Natural killer cell treated with Interleukin-12 subunit alpha and Interleukin-12 subunit beta and Interleukin-15 and Interleukin-18, amount 100 ng/mL, for 72 hours (primary cell): ENCODE measurements at regions not wholly inside any gene's neighbourhood (a gene's known extent, or its start where the extent isn't known, plus 50 kb on each side); places are given as distances from the start of the nearest gene placed in this dataset.

Experiments used
- ATAC-seq, 2 donors: fragments of 150-1000 bp; cut with Tn5 transposase in 1 of 2; sonication (Bioruptor Pico), chemical (Tn5 transposase) in 1 of 2; 2 replicates each; pipeline ENCODE4 v1.10.0; 2021
- DNase-seq: peaks from one replicate; pipeline ENCODE4 v3.0.0; 2022; ENCODE audit warnings: low spot score
- H3K27ac Mint-ChIP-seq, 2 donors: 1 replicate in 1 of 2; 2 replicates in 1 of 2; pipeline ENCODE4 v1.8.0; 2022; ENCODE audit warnings: mixed read lengths in 2 of 2, mild to moderate bottlenecking in 1 of 2, moderate library complexity in 1 of 2
- H3K27me3 Mint-ChIP-seq, 2 donors: 1 replicate in 1 of 2; 2 replicates in 1 of 2; pipeline ENCODE4 v1.8.0; 2022; ENCODE audit warnings: mixed read lengths in 2 of 2
- H3K36me3 Mint-ChIP-seq: one replicate; pipeline ENCODE4 v1.8.0; 2022; ENCODE audit warnings: mixed read lengths
- H3K4me1 Mint-ChIP-seq, 2 donors: 1 replicate in 1 of 2; 2 replicates in 1 of 2; pipeline ENCODE4 v1.8.0; 2022; ENCODE audit warnings: low read depth in 2 of 2, mixed read lengths in 2 of 2, mild to moderate bottlenecking in 1 of 2
- H3K4me3 Mint-ChIP-seq: one replicate; pipeline ENCODE4 v1.8.0; 2022; ENCODE audit warnings: mixed read lengths
- H3K9me3 Mint-ChIP-seq: 2 replicates; pipeline ENCODE4 v1.8.0; 2022; ENCODE audit warnings: mixed read lengths

DNA sequence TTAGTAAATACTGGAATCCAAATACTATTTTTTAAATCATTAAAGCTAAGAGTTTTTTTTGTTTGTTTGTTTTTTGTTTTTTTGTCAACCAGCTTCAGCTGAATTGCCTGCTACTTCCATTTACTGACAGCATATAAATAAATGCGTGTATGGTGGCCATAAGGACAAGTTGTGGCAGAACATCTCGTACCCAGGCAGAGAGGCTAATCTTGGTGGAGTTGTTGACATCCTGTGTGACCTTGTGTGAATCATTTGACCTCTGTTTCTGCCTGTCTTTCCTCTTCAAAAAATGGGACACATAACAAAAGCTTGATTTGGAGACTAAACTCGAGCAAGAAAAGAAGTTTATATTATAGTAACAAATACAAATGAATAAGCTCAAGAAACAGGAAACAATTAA, 734.2 kb downstream of the MCTP2 start:
- ATAC-seq, result no peak
- DNase-seq, result no peak
- no peaks in the 10 kb centered on the region for H3K36me3 Mint-ChIP-seq
- no peak overlapping the region for H3K4me3 Mint-ChIP-seq
- H3K27me3 Mint-ChIP-seq, result peaks cover 2 to 7% of the 10 kb centered on the region in 2 donors
- H3K4me1 Mint-ChIP-seq, result no peaks in the 10 kb centered on the region
- H3K9me3 Mint-ChIP-seq, result no peaks in the 10 kb centered on the region
- H3K27ac Mint-ChIP-seq, result no peak overlapping the region

DNA sequence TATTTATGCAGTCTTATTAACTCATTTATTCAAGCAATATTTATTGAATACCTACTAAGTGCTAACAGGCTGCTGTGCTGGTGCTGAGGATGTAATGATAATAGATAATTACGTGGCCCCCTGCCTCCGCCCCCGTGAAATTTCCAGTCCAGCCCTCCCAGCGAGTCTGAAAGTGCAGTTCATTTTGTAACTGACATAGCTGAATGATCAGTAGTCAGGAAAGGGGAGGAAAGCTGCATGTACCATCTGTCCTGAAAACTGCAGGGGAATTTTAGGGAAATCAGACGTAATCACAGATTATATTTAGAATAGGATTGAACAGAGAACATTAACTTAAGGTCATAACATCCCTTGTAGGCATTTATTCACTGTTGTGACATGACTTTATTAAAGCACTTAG, 736.8 kb downstream of the MCTP2 start:
- no peaks in the 10 kb centered on the region for H3K9me3 Mint-ChIP-seq
- H3K4me1 Mint-ChIP-seq, result no peaks in the 10 kb centered on the region
- H3K36me3 Mint-ChIP-seq, result no peaks in the 10 kb centered on the region

DNA sequence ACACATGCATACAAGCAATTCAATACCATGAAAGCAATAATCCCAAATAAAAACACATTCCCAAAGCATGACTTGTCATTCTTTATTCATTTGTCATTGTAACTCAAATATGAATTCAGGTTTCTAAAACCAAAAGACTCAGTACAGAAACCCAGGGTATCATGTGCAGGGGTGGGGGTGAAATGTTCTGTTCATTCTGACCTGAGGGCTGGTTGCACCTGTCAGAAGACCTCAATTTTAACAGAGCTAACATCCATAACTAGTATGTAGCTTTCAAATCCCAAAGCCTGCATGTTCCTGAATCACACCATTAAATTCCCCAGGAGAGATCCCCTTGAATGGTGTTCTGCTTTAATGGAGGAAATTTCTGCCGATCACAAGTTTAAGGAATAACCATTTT, 738.7 kb downstream of the MCTP2 start:
- no peaks in the 10 kb centered on the region for H3K4me1 Mint-ChIP-seq
- ATAC-seq (no peak), DNase-seq (no peak)
- no peak overlapping the region for H3K4me3 Mint-ChIP-seq
- H3K36me3 Mint-ChIP-seq, result no peaks in the 10 kb centered on the region
- H3K27ac Mint-ChIP-seq, result no peak overlapping the region
- peaks cover 3 to 7% of the 10 kb centered on the region in 2 donors for H3K27me3 Mint-ChIP-seq
- H3K9me3 Mint-ChIP-seq, result no peaks in the 10 kb centered on the region

More for the DNA sequence above, 736.8 kb downstream of the MCTP2 start:
- H3K27ac Mint-ChIP-seq, result no peak overlapping the region
- no peak overlapping the region for H3K4me3 Mint-ChIP-seq
- DNase-seq (no peak), ATAC-seq (no peak)
- peaks cover 2 to 7% of the 10 kb centered on the region in 2 donors for H3K27me3 Mint-ChIP-seq

DNA sequence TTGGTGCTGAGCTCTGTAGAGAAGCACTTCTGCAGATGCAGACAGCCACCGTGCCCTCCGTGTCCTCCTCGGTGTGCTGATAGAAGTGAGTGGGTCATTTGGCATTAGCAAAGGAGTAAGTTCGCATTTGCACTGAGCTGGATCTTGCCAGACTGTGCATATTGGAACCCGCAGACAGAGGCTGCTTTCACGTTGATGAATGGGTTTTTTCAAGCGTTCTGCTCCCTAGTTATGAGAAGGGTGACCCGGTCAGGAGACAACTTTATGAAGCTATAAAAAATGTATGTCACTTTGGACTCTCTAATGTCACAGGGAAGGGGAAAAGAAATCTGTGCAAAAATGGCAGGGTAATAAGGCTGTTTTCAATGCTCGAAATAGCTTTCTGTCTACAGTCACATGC, 739.4 kb downstream of the MCTP2 start:
- Mint-ChIP-seq H3K27ac (no peak overlapping the region), H3K9me3 (no peaks in the 10 kb centered on the region), H3K4me3 (no peak overlapping the region), H3K4me1 (no peaks in the 10 kb centered on the region), H3K36me3 (no peaks in the 10 kb centered on the region), H3K27me3 (peaks cover 6 to 7% of the 10 kb centered on the region in 2 donors)
- ATAC-seq (no peak), DNase-seq (no peak)

DNA sequence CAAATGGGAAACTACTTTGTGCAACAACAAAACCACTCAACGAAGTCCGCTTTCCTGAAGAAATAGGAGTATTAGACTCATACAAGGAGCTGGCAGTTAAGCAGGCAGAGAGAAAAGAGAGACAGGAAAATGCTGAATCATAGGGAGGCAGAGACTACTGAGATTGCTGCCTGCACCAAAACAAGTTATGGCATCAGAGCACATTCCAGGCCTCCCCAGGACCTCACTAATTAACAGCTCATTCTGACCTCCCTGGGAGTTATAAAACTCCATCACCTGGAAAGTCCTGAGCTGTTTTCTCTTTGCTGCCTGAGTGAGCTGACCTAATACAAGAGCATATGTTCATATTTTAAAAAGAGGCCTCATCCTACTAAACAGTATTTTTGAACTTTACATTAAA, 741.0 kb downstream of the MCTP2 start:
- Mint-ChIP-seq H3K36me3 (no peaks in the 10 kb centered on the region), H3K4me1 (no peaks in the 10 kb centered on the region), H3K27me3 (peaks cover 0 to 3% of the 10 kb centered on the region in 2 donors), H3K27ac (no peak overlapping the region), H3K4me3 (no peak overlapping the region), H3K9me3 (no peaks in the 10 kb centered on the region)
- DNase-seq, result no peak
- ATAC-seq, result no peak

DNA sequence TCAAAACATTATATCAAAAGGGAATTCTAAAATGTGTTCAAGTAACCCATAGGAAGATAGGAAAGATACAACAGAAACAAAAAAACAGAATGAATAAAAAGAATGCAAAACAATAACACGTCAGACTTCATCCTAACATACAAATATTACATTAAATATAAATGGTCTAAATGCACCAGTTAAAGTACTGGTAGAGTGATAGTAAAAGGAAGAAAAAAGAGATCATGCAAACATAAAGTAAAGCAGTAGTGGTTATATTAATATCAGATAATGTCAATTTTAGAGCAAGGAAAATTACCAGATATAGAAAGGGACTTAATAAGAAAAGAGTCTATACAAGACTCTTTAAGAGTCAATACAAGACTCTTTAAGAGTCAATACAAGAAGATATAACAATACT, 755.7 kb downstream of the MCTP2 start:
- Mint-ChIP-seq H3K4me3 (no peak overlapping the region), H3K27ac (no peak overlapping the region), H3K36me3 (peaks cover 9% of the 10 kb centered on the region), H3K9me3 (peaks cover 6% of the 10 kb centered on the region), H3K4me1 (no peaks in the 10 kb centered on the region), H3K27me3 (peaks cover 1 to 22% of the 10 kb centered on the region in 2 donors)
- DNase-seq (no peak), ATAC-seq (no peak)

DNA sequence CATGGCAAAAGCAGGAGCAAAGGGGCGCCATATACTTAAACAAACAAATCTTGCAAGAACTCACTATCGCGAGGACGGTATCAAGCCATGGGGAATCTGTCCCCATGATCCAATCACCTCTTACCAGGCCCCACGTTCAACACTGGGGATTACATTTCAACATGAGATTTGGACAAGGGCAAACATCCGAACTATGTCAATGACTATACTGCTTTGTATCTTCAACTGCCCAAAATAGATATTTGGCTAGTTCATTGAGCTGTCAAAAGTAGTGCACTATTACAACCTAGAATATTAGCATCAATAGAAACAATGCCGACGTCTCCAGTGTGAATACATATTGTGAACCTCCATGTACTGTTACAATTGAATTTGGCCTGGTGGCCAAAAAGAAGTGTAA, 760.4 kb downstream of the MCTP2 start:
- Mint-ChIP-seq H3K36me3 (no peaks in the 10 kb centered on the region), H3K4me3 (no peak overlapping the region)

DNA sequence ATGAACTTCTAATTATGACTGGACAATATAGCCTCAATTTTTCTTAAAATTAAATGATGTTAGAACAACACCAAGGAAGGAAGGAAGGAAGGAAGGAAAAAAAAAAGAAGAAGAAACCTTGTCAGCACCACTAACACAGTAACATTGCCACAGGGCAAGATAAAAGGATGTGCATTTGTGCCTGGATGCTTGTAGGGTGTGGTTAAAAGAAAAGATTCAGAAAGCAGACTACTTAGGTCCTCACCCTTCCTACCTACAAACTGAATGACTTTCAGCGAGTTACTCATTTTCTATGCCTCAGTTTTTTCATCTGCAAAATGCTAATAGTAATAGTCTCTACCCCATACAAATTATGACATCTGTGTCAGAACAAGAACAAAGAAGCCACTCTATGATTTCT, 778.3 kb downstream of the MCTP2 start:
- no peak for ATAC-seq
- no peak overlapping the region for H3K27ac Mint-ChIP-seq
- H3K4me1 Mint-ChIP-seq, result no peaks in the 10 kb centered on the region
- DNase-seq, result no peak
- no peak overlapping the region for H3K4me3 Mint-ChIP-seq
- H3K9me3 Mint-ChIP-seq, result no peaks in the 10 kb centered on the region
- H3K27me3 Mint-ChIP-seq, result peaks cover 8 to 34% of the 10 kb centered on the region in 2 donors
- no peaks in the 10 kb centered on the region for H3K36me3 Mint-ChIP-seq

More for the DNA sequence above, 760.4 kb downstream of the MCTP2 start:
- peaks cover 0 to 22% of the 10 kb centered on the region in 2 donors for H3K27me3 Mint-ChIP-seq
- H3K4me1 Mint-ChIP-seq, result no peaks in the 10 kb centered on the region
- H3K27ac Mint-ChIP-seq, result no peak overlapping the region
- no peak for ATAC-seq
- H3K9me3 Mint-ChIP-seq, result peaks cover 3% of the 10 kb centered on the region
- no peak for DNase-seq

DNA sequence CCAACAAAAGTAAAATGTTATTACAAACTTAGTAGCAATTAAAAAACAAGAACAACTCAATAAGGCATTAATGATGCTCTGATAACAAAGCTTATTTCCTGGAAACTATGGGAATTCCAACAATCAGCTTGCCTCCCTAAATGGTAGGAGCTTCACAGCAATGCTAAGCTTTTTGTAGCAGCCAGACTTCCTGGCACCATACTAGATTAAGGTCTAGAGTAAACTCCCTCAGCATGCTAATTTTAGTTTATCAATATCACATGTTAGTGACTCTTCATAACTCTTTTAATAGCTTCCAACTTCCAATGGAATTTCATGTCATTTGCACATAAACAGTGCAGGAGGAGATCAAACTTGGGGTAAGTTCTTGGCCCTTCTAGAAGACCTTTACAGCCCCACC, 782.0 kb downstream of the MCTP2 start:
- Mint-ChIP-seq H3K9me3 (no peaks in the 10 kb centered on the region), H3K4me1 (no peaks in the 10 kb centered on the region), H3K4me3 (no peak overlapping the region)

DNA sequence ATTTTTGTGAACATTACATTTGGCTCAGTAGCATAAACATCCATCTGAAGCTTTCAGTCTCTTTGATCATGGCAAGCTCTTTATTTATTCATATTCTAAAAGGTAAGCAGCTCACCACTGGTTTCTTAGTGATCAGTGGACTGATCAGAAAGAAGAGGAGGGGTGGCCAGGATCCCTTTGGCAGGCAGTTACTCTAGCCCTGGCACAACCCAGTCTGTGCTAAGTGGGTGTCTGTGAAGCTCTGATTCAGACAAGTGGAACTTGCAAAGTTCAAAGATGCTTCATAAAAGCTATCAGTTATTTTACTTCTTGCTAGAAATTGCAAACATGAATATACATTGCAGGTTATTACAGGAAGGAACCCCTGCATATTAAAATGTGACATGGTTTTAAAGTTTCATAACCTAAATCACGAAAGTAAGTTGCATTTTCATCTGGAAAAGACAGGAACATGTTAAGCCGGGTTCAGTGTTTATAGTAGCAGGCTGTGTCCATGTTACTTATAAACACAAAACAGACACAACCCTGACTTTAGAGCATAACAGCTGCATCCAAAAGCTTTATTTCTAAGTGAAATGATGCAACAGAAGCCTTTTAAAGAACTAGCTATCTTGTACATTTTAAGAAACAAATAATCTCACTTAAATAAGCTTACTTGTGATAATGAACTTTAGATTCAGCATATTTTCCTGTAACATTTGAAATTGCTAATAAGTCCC, 785.3 kb downstream of the MCTP2 start:
- H3K4me1 Mint-ChIP-seq, result no peaks in the 10 kb centered on the region
- no peaks in the 10 kb centered on the region for H3K36me3 Mint-ChIP-seq
- DNase-seq, result no peak
- H3K27me3 Mint-ChIP-seq, result peaks cover 15 to 18% of the 10 kb centered on the region in 2 donors
- ATAC-seq, result no peak
- H3K4me3 Mint-ChIP-seq, result no peak overlapping the region
- no peak overlapping the region for H3K27ac Mint-ChIP-seq
- no peaks in the 10 kb centered on the region for H3K9me3 Mint-ChIP-seq

More for the DNA sequence above, 782.0 kb downstream of the MCTP2 start:
- peaks cover 11 to 38% of the 10 kb centered on the region in 2 donors for H3K27me3 Mint-ChIP-seq
- no peaks in the 10 kb centered on the region for H3K36me3 Mint-ChIP-seq
- DNase-seq (no peak), ATAC-seq (no peak)
- H3K27ac Mint-ChIP-seq, result no peak overlapping the region

DNA sequence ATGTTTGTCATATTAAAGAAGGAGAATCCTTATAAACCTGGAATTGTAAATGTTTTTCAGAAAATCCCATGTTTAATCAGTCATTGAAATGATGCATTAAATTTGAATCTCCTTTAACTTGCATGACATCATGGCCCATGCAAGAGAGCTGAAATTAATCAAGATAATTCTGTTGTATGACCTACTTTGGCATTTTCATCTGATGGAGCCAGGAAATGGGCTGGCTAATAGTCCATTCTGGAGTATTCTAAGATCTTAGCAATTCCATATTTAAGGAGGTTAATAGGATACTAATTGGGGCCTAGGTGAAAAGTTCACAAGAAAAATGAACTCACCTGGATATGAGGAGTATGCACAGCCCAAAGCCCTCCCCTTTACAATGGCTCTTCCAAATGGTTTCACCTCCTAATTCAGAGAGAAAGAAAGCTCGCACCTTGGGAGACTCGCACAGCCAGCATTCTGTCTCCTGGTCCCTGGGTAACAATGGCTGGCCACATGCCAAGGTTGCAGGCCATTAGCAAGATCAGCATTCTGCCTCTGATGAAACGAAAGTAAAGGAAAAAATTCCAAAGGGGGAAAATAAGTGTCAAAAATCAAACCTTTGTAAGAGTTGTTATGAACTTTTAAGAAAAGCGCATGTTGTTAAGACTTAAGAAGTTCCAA, 786.4 kb downstream of the MCTP2 start:
- DNase-seq, result no peak
- Mint-ChIP-seq H3K9me3 (no peaks in the 10 kb centered on the region), H3K27me3 (peaks cover 15 to 17% of the 10 kb centered on the region in 2 donors), H3K36me3 (no peaks in the 10 kb centered on the region), H3K4me3 (no peak overlapping the region), H3K27ac (no peak overlapping the region), H3K4me1 (no peaks in the 10 kb centered on the region)
- ATAC-seq, result no peak

DNA sequence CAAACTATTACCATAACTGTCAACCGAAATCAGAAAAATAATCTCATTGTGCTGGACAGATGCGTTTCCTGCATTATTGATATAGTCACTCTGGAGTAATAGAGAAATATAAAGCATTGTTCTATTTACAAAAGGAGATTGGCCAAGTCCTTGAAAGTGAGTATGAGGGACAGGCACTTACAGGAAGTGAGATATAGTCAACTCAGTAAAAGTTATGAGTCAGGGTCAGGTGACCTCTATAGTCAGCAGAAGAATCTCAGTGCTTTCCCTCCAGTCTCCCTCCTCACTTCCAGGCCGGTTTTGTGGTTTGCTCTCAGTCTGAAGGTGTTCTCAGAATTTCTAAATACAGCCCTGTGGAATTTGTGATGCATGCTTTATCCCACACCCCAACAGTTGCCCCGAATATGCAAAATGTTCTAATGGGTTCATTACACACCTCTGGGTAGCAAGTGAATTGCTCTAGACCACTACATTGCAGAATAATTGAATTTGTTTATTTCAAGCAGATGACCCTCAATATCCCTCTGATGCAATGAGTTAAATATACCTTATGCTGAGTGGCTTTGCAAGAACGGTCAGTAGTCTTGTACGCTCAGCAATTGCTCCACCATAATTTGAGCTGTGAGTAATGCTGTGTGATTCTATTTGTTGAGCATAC, 787.7 kb downstream of the MCTP2 start:
- Mint-ChIP-seq H3K27me3 (peaks cover 11 to 12% of the 10 kb centered on the region in 2 donors), H3K9me3 (no peaks in the 10 kb centered on the region), H3K4me1 (no peaks in the 10 kb centered on the region), H3K27ac (no peak overlapping the region), H3K4me3 (no peak overlapping the region), H3K36me3 (no peaks in the 10 kb centered on the region)
- DNase-seq (no peak), ATAC-seq (no peak)

DNA sequence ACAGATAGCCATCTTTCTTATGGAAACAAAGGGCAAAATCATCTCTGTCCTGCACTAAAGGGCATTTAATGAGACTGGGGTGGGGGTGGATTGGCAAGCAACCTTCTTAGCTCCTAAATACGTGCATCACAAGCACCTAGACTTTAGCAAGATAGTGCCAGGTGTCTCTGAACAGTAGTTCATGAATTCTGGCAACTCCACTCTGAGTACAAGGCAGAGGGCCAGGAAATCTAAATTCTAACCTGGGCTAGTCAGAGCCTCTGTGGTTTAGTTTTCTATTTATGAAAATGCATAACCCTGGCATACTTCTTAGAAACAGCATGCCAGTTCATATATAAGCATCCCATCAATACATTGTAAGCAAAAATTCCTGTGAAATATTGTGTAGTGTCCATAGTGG, 788.5 kb downstream of the MCTP2 start:
- no peak overlapping the region for H3K4me3 Mint-ChIP-seq

DNA sequence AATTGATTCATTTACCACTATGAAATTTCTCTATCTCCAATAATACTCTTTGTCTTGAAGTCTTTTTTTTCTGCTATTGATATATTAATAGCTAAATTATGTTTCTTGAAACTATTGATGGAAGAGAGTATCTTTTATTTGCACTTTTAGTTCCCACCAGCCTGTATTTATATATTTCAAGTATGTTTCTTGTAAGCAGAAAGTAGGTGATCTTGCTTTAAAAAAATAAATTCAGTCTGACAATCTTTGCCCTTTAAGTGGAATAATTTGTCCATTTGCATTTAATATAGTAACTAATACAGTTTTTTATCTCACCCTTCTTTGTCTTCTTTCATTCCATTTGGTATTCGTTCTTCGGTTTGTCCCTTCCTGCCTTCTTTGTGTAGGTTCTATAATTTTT, 790.5 kb downstream of the MCTP2 start:
- Mint-ChIP-seq H3K4me3 (no peak overlapping the region), H3K27me3 (peaks cover 8 to 12% of the 10 kb centered on the region in 2 donors)

More for the DNA sequence above, 788.5 kb downstream of the MCTP2 start:
- Mint-ChIP-seq H3K27ac (no peak overlapping the region), H3K36me3 (no peaks in the 10 kb centered on the region), H3K9me3 (no peaks in the 10 kb centered on the region), H3K4me1 (no peaks in the 10 kb centered on the region), H3K27me3 (peaks cover 4 to 6% of the 10 kb centered on the region in 2 donors)
- ATAC-seq (no peak), DNase-seq (no peak)

More for the DNA sequence above, 790.5 kb downstream of the MCTP2 start:
- no peaks in the 10 kb centered on the region for H3K4me1 Mint-ChIP-seq
- ATAC-seq (no peak), DNase-seq (no peak)
- H3K36me3 Mint-ChIP-seq, result no peaks in the 10 kb centered on the region
- no peaks in the 10 kb centered on the region for H3K9me3 Mint-ChIP-seq
- no peak overlapping the region for H3K27ac Mint-ChIP-seq
